HCT116 (cell line): ENCODE measurements at regions not wholly inside any gene's neighbourhood (a gene's known extent, or its start where the extent isn't known, plus 50 kb on each side); places are given as distances from the start of the nearest gene placed in this dataset.
"Not testable (repeated sequence)": the region's sequence is repeated elsewhere in the genome, so short reads cannot be mapped to it uniquely, and the experiment has no call there.

Experiments used
- ATAC-seq: fragments of 200-7000 bp; cut with Tn5 transposase; 2 replicates; pipeline ENCODE4 v1.9.1; 2020; ENCODE audit warnings: mild to moderate bottlenecking, moderate library complexity
- BruUV-seq: library from RNA; stranded (reverse); fragments of 400-500 nt; replicated peaks from 2 replicates; lab custom pipeline; 2021; lab: Mats Ljungman, UMichigan
- CTCF ChIA-PET: fragments of 300-600 bp; sonication (Branson Sonifier 250); formaldehyde crosslinking; loops from one replicate; lab custom pipeline; 2021; ENCODE audit warnings: antibody characterized with exemption; lab: Charles Lee
- POLR2A ChIA-PET: fragments of 300-600, 350-600 bp; sonication (Branson Sonifier 250); formaldehyde crosslinking; loops from one replicate; lab custom pipeline; 2021; ENCODE audit warnings: antibody characterized with exemption; lab: Charles Lee
- RAD21 ChIA-PET, 2 experiments: fragments of 300-600 bp; sonication (Branson Sonifier 250); formaldehyde crosslinking; loops; one replicate each; lab custom pipeline; 2023; ENCODE audit warnings: low total read pairs in 2 of 2; ENCODE audit not compliant: uncharacterized antibody in 2 of 2, unreplicated experiment in 2 of 2, low non-redundant PET in 1 of 2; lab: Charles Lee
- DNase-seq: peaks from one replicate; pipeline ENCODE4 v3.0.0-alpha.2; 2010; ENCODE audit warnings: low read depth, low spot score
- H2AFZ ChIP-seq: fragments of 200-600 bp; shearing (Covaris generic), sonication (generic); 2 replicates; pipeline ENCODE4 v1.6.1; 2017; ENCODE audit warnings: low read depth, mixed run types, mixed read lengths, antibody characterized with exemption, low read length; ENCODE audit not compliant: poor library complexity, severe bottlenecking
- H3K27ac ChIP-seq: 2 replicates; pipeline ENCODE4 v1.5.1; 2012; ENCODE audit warnings: low read depth, low read length
- H3K27me3 ChIP-seq: fragments of 200-600 bp; sonication (generic); 2 replicates; pipeline ENCODE4 v1.6.1; 2016; ENCODE audit warnings: mixed run types, low read length, mixed read lengths; ENCODE audit not compliant: insufficient read depth
- H3K36me3 ChIP-seq, 2 experiments: fragments of 200-500 bp in 1 of 2; fragments of 200-600 bp in 1 of 2; sonication (Bioruptor generic) in 1 of 2; sonication (generic) in 1 of 2; 2 replicates each; pipeline versions ENCODE4 v1.5.1 to v1.6.1; 2014 to 2016; ENCODE audit warnings: low read length in 2 of 2, inconsistent platforms in 1 of 2, mixed read lengths in 1 of 2, mixed run types in 1 of 2; ENCODE audit not compliant: insufficient read depth in 2 of 2, control insufficient read depth in 1 of 2
- H3K4me1 ChIP-seq, 2 experiments: fragments of 200-600 bp in 1 of 2; sonication (generic) in 1 of 2; 2 replicates each; pipeline versions ENCODE4 v1.5.1 to v1.6.1; 2012 to 2017; ENCODE audit warnings: low read length in 2 of 2, inconsistent platforms in 1 of 2, mild to moderate bottlenecking in 1 of 2, mixed read lengths in 1 of 2, mixed run types in 1 of 2, moderate library complexity in 1 of 2; ENCODE audit not compliant: insufficient read depth in 2 of 2, control insufficient read depth in 1 of 2
- H3K4me2 ChIP-seq: fragments of 200-600 bp; sonication (generic); 2 replicates; pipeline ENCODE4 v1.6.1; 2017; ENCODE audit warnings: mixed run types, low read length, mixed read lengths
- H3K4me3 ChIP-seq, 2 experiments: fragments of 200-600 bp in 1 of 2; sonication (generic) in 1 of 2; replicated peaks in 1 of 2; 2 replicates each; pipeline ENCODE4 v1.5.1; 2011 to 2016; ENCODE audit warnings: low read length in 2 of 2, control low read depth in 1 of 2, low read depth in 1 of 2, mild to moderate bottlenecking in 1 of 2, mixed read lengths in 1 of 2, mixed run types in 1 of 2
- H3K79me2 ChIP-seq: fragments of 200-600 bp; sonication (generic); 2 replicates; pipeline ENCODE4 v1.6.1; 2017; ENCODE audit warnings: mild to moderate bottlenecking, mixed run types, low read length, moderate library complexity, mixed read lengths; ENCODE audit not compliant: insufficient read depth
- H3K9ac ChIP-seq: fragments of 200-600 bp; sonication (generic); 2 replicates; pipeline ENCODE4 v1.6.1; 2016; ENCODE audit warnings: low read length, mixed read lengths
- H3K9me2 ChIP-seq: fragments of 200-600 bp; sonication (generic), shearing (Covaris generic); 2 replicates; pipeline ENCODE4 v1.6.1; 2017; ENCODE audit warnings: mixed run types, mild to moderate bottlenecking, moderate library complexity; ENCODE audit not compliant: insufficient read depth
- H3K9me3 ChIP-seq, 2 experiments: fragments of 200-500 bp in 1 of 2; fragments of 200-600 bp in 1 of 2; sonication (Bioruptor generic) in 1 of 2; sonication (generic) in 1 of 2; 2 replicates each; pipeline ENCODE4 v1.6.1; 2014 to 2017; ENCODE audit warnings: low read length in 2 of 2, mixed read lengths in 2 of 2, inconsistent platforms in 1 of 2, low read depth in 1 of 2, mild to moderate bottlenecking in 1 of 2, mixed run types in 1 of 2, moderate library complexity in 1 of 2; ENCODE audit not compliant: control insufficient read depth in 1 of 2, insufficient read depth in 1 of 2
- H4K20me1 ChIP-seq: fragments of 200-600 bp; sonication (generic), shearing (Covaris generic); 2 replicates; pipeline ENCODE4 v1.6.1; 2017; ENCODE audit warnings: mixed run types, mild to moderate bottlenecking, moderate library complexity; ENCODE audit not compliant: insufficient read depth
- JUND ChIP-seq: IDR thresholded peaks from 2 replicates; pipeline ENCODE4 v1.6.1; 2012
- ZBTB33 ChIP-seq: IDR thresholded peaks from 2 replicates; pipeline ENCODE4 v1.6.1; 2011; ENCODE audit warnings: mild to moderate bottlenecking, low read length, moderate library complexity; ENCODE audit not compliant: insufficient replicate concordance; ENCODE audit errors: extremely low read depth
- ZFX ChIP-seq: fragments of 450-650 bp; IDR thresholded peaks from 2 replicates; pipeline ENCODE4 v1.6.1; 2017
- ZNF274 ChIP-seq: fragments of 200-500 bp; sonication (Bioruptor generic); IDR thresholded peaks from 2 replicates; pipeline ENCODE4 v1.6.1; 2014; ENCODE audit warnings: mild to moderate bottlenecking, low read depth, low read length, inconsistent platforms
- intact Hi-C: fragments of 100-400 bp; cut with micrococcal nuclease; formaldehyde crosslinking; loops from 2 replicates; pipeline ENCODE4 v1.10.0; 2022

GRCh38 chr13:40356458-40356857, 310.0 kb downstream of the FOXO1 start:
- H3K9me3 ChIP-seq, POLR2A ChIA-PET, CTCF ChIA-PET: not testable (repeated sequence)

GRCh38 chr13:40362502-40362901, 303.9 kb downstream of the FOXO1 start:
- Histone ChIP-seq H3K27me3 (no peaks in the 10 kb centered on the region), H3K79me2 (no peaks in the 10 kb centered on the region), H3K4me1 (peaks cover 0 to 4% of the 10 kb centered on the region in 2 experiments; a peak in 1 of 4 replicates)
- no TSS peak for BruUV-seq
- intact Hi-C loops: no loop called here
- CTCF ChIA-PET: no interaction called here
- no peak for TF ChIP-seq JUND
- no peak for TF ChIP-seq ZBTB33
- no peak for TF ChIP-seq ZNF274
- TF ChIP-seq ZFX: no peak
- TF ChIP-seq, all 23 proteins: peak for 0
- Histone ChIP-seq H3K9me3 (no peaks in the 10 kb centered on the region), H3K27ac (no peak overlapping the region), H3K4me2 (no peak overlapping the region), H2AFZ (no peak overlapping the region), H4K20me1 (no peaks in the 10 kb centered on the region), H3K9ac (no peak overlapping the region), H3K9me2 (no peaks in the 10 kb centered on the region), H3K4me3 (no peak overlapping the region), H3K36me3 (no peaks in the 10 kb centered on the region)
- no peak for ATAC-seq
- DNase-seq: no peak
- RAD21 ChIA-PET: no interaction called here
- POLR2A ChIA-PET: no interaction called here

More at GRCh38 chr13:40356458-40356857, 310.0 kb downstream of the FOXO1 start:
- DNase-seq, intact Hi-C loops, RAD21 ChIA-PET, H3K36me3 ChIP-seq, H3K9me2 ChIP-seq, H4K20me1 ChIP-seq, H3K4me1 ChIP-seq, H2AFZ ChIP-seq, ATAC-seq, H3K79me2 ChIP-seq, H3K27me3 ChIP-seq, H3K4me3 ChIP-seq, H3K9ac ChIP-seq, H3K27ac ChIP-seq, H3K4me2 ChIP-seq, BruUV-seq: not testable (repeated sequence)
